HUES64 (cell line): ENCODE measurements at regions not wholly inside any gene's neighbourhood (a gene's known extent, or its start where the extent isn't known, plus 50 kb on each side); places are given as distances from the start of the nearest gene placed in this dataset.

Experiments used
- H3K27ac ChIP-seq: 2 replicates; pipeline ENCODE4 v1.7.0; 2013; ENCODE audit warnings: low read depth, low read length, inconsistent platforms
- H3K27me3 ChIP-seq: 2 replicates; pipeline ENCODE4 v1.6.1; 2013; ENCODE audit warnings: mild to moderate bottlenecking, low read length; ENCODE audit not compliant: insufficient read depth
- H3K36me3 ChIP-seq: 2 replicates; pipeline ENCODE4 v1.6.1; 2013; ENCODE audit warnings: mild to moderate bottlenecking, low read length; ENCODE audit not compliant: insufficient read depth
- H3K4me1 ChIP-seq: 2 replicates; pipeline ENCODE4 v1.6.1; 2013; ENCODE audit warnings: mild to moderate bottlenecking, low read length, moderate library complexity; ENCODE audit not compliant: insufficient read depth
- H3K4me3 ChIP-seq: 2 replicates; pipeline ENCODE4 v1.5.1; 2013; ENCODE audit warnings: mild to moderate bottlenecking, low read length, moderate library complexity
- H3K9ac ChIP-seq: 2 replicates; pipeline ENCODE4 v1.6.1; 2013; ENCODE audit warnings: mild to moderate bottlenecking, low read depth, low read length
- H3K9me3 ChIP-seq: 2 replicates; pipeline ENCODE4 v1.6.1; 2013; ENCODE audit warnings: low read depth, low read length; ENCODE audit not compliant: insufficient read depth
- WGBS: fragments of 150-250, 120-280 bp; methylation state at CpG from one replicate; pipeline ENCODE4 v1.1.7; 2013; ENCODE audit warnings: missing lambda C conversion rate; 5-methylcytosine and 5-hydroxymethylcytosine counted together

DNA sequence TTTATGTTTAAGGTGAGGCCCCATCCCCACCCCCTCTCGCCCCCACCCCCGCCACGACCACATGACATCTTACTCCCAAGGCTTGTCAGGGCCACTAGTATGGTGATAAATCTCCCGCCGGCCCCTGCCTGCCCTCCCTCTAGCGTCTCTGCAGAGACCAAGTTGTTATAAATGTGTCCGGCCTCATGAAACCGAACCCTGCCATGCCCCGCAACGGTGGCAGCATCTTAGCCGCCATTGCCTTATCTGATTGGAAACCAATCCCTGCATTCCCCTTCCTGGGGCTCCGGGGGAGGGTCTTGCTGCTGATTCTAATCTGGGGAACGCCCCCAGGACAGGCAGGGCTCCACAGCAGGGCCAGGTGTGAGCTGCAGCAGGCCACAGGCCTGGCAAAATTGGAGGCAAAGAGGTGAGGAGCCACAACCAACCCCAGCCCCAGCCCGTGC, 352.4 kb downstream of the C16orf95 start:
- Histone ChIP-seq H3K9ac (no peak overlapping the region), H3K27ac (no peak overlapping the region), H3K9me3 (no peaks in the 10 kb centered on the region), H3K36me3 (no peaks in the 10 kb centered on the region), H3K4me1 (no peaks in the 10 kb centered on the region), H3K4me3 (no peak overlapping the region), H3K27me3 (no peaks in the 10 kb centered on the region)
- 90% methylated on average over 13 of the region's 14 CpGs for WGBS

DNA sequence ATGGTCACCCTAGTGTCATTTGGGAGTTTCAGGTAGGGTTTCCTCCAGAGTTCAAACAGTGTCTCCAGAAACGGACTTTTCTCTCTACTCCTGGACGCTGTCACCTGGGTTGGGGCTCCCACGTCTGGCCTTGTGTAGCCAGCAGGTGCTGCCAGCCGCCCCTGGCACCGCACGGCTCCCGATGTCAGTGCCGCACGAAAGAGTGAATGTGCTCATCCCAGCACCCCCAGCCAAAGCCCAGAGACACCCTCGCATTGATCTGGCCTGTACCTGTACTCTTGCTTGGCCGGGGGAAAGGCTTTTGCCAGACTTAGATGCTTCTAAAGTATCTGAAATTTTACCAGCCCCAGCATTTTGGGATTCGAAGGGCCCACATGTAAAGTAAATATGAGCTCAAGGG, 351.9 kb downstream of the C16orf95 start:
- Histone ChIP-seq H3K27me3 (no peaks in the 10 kb centered on the region), H3K9me3 (no peaks in the 10 kb centered on the region), H3K4me1 (no peaks in the 10 kb centered on the region), H3K9ac (no peak overlapping the region), H3K36me3 (no peaks in the 10 kb centered on the region), H3K4me3 (no peak overlapping the region), H3K27ac (no peak overlapping the region)
- 96% methylated on average over 12 of the region's 12 CpGs for WGBS

DNA sequence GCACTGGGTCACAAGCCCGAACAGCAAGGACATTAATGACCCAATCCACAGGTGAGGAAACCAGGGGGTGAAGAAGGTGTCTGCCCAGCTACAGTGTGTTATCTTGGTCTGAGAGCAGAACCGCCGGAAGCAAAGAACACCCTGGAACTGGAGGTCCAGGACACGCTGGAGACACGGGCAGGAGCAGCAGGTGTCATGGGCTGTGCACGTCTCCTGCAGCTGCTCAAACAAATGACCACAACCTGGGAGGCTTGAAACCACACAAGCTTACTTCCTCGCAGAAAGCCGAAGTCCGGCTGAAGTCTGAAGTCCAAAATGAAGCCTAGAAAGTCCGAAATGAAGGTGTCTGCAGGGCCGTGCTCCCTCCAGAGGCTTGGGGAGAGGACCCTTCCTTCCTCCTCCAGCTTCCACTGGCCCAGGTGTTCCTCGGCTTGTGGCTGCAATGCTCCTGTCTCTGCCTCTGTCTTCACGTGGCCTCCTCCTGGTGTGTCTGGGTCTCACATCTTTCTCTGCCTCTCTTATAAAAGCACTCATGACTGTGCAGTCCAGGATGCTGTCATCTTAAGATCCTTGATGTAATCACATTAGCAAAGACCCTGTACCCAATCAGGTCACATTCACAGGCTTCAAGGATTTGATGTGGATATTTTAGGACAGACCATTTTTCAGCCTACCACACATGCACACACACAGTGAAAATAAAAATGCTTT, 351.2 kb downstream of the C16orf95 start:
- no peak overlapping the region for H3K4me3 ChIP-seq
- no peaks in the 10 kb centered on the region for H3K36me3 ChIP-seq
- 92% methylated on average over 13 of the region's 13 CpGs for WGBS
- no peaks in the 10 kb centered on the region for H3K9me3 ChIP-seq
- H3K27me3 ChIP-seq = no peaks in the 10 kb centered on the region
- H3K4me1 ChIP-seq = no peaks in the 10 kb centered on the region
- no peak overlapping the region for H3K27ac ChIP-seq
- no peak overlapping the region for H3K9ac ChIP-seq

DNA sequence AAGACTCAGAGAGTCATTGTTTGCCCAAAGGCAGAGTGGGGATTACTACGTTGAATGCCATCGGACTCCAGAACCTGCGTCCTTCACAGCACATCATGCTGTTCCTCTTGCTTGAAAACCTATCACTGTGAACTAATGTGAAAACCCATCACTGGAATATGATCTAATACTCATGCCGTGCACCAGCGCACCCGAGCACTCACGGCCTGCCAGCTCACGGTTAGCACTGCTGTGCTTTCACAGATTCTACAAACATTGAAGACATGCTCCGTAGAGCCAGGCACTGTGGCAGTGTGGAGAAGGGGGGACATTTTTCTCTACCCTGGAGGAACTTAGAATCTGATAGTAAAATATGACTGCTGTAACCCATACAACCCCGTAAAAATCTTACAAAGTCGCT, 350.4 kb downstream of the C16orf95 start:
- no peaks in the 10 kb centered on the region for H3K4me1 ChIP-seq
- no peaks in the 10 kb centered on the region for H3K27me3 ChIP-seq
- H3K36me3 ChIP-seq = no peaks in the 10 kb centered on the region
- H3K9me3 ChIP-seq = no peaks in the 10 kb centered on the region
- no peak overlapping the region for H3K4me3 ChIP-seq
- no peak overlapping the region for H3K9ac ChIP-seq
- WGBS = 96% methylated on average over 11 of the region's 11 CpGs
- no peak overlapping the region for H3K27ac ChIP-seq

- H3K36me3 ChIP-seq = no peaks in the 10 kb centered on the region
- no peaks in the 10 kb centered on the region for H3K27me3 ChIP-seq
- no peak overlapping the region for H3K4me3 ChIP-seq
- H3K9me3 ChIP-seq = no peaks in the 10 kb centered on the region
- H3K27ac ChIP-seq = no peak overlapping the region
- 87% methylated on average over 16 of the region's 16 CpGs for WGBS
- no peak overlapping the region for H3K9ac ChIP-seq
- no peaks in the 10 kb centered on the region for H3K4me1 ChIP-seq
Measured at GRCh38 chr16:86968866-86969265, 348.3 kb downstream of the C16orf95 start.

DNA sequence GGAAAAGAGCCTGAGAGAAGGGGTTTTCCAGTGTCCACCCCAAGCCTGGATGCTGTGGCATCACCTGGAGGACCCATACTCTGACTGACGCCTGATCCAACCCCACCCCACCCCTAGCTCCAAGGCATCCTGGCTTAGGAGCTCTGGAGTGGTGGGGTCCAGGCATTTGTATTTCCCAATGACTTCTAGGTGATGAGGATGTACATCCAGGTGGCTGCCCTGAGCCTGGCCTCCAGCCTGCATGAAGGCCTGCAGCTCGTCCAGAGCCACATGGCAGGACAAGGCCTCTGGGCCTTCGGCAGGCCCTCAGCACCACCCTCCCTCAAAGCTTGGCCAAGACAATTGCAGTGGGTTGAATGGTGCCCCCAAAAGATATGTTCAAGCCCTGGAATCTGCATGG, 347.5 kb downstream of the C16orf95 start:
- Histone ChIP-seq H3K27ac (no peak overlapping the region), H3K36me3 (no peaks in the 10 kb centered on the region), H3K4me1 (no peaks in the 10 kb centered on the region), H3K27me3 (no peaks in the 10 kb centered on the region), H3K4me3 (no peak overlapping the region), H3K9me3 (no peaks in the 10 kb centered on the region), H3K9ac (no peak overlapping the region)
- 96% methylated on average over 3 of the region's 3 CpGs for WGBS

GRCh38 chr16:86970279-86970678, 346.9 kb downstream of the C16orf95 start:
- WGBS = 97% methylated on average over 6 of the region's 6 CpGs

DNA sequence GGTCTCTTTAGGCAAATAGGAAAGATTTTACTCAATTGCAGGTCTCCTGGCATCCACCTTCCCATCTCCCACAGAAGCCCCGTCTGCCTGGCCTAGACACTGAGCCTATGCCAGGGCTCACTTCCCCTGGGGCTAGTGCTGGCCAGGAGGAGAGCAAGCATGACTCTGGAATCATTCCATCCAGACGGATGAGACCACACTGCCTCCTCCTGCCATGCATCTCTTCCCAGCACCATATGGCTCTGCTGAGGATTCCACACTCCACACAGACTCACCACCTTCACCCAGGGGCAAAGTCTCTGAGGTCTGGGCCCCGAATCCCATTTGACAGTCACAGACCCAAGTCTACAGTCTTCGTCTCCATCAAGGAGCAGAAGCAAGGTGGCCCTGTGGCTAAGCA, 346.5 kb downstream of the C16orf95 start:
- Histone ChIP-seq H3K9ac (no peak overlapping the region), H3K36me3 (no peaks in the 10 kb centered on the region), H3K4me1 (no peaks in the 10 kb centered on the region), H3K27ac (no peak overlapping the region), H3K4me3 (no peak overlapping the region), H3K27me3 (no peaks in the 10 kb centered on the region), H3K9me3 (no peaks in the 10 kb centered on the region)
- WGBS = 93% methylated on average over 4 of the region's 4 CpGs

More at GRCh38 chr16:86970279-86970678, 346.9 kb downstream of the C16orf95 start:
- Histone ChIP-seq H3K4me1 (no peaks in the 10 kb centered on the region), H3K27ac (no peak overlapping the region), H3K9ac (no peak overlapping the region), H3K27me3 (no peaks in the 10 kb centered on the region), H3K4me3 (no peak overlapping the region), H3K36me3 (no peaks in the 10 kb centered on the region), H3K9me3 (no peaks in the 10 kb centered on the region)

GRCh38 chr16:86971251-86971650, 345.9 kb downstream of the C16orf95 start:
- H3K9ac ChIP-seq = no peak overlapping the region
- H3K4me3 ChIP-seq = no peak overlapping the region
- H3K27ac ChIP-seq = no peak overlapping the region
- H3K9me3 ChIP-seq = no peaks in the 10 kb centered on the region
- no peaks in the 10 kb centered on the region for H3K36me3 ChIP-seq
- 92% methylated on average over 8 of the region's 8 CpGs for WGBS
- no peaks in the 10 kb centered on the region for H3K27me3 ChIP-seq
- H3K4me1 ChIP-seq = no peaks in the 10 kb centered on the region

- Histone ChIP-seq H3K27me3 (no peaks in the 10 kb centered on the region), H3K9me3 (no peaks in the 10 kb centered on the region), H3K9ac (no peak overlapping the region), H3K4me1 (no peaks in the 10 kb centered on the region), H3K27ac (no peak overlapping the region), H3K36me3 (no peaks in the 10 kb centered on the region), H3K4me3 (no peak overlapping the region)
- 95% methylated on average over 2 of the region's 2 CpGs for WGBS
Measured at GRCh38 chr16:86974120-86974519, 343.1 kb downstream of the C16orf95 start.

- Histone ChIP-seq H3K4me3 (no peak overlapping the region), H3K9ac (no peak overlapping the region), H3K27ac (no peak overlapping the region), H3K36me3 (no peaks in the 10 kb centered on the region), H3K9me3 (no peaks in the 10 kb centered on the region), H3K4me1 (no peaks in the 10 kb centered on the region), H3K27me3 (peaks cover 4% of the 10 kb centered on the region; the same call in 1 of the 2 replicates)
- 53% methylated on average over 2 of the region's 2 CpGs for WGBS
Measured at GRCh38 chr16:86975445-86975844, 341.7 kb downstream of the C16orf95 start.
